Hematopoietic multipotent progenitor cell treated with erythropoietin and hydrocortisone succinate and interleukin-3 and kit ligand, for 15 days (in vitro differentiated cells): ENCODE measurements at regions not wholly inside any gene's neighbourhood (a gene's known extent, or its start where the extent isn't known, plus 50 kb on each side); places are given as distances from the start of the nearest gene placed in this dataset.

ENCODE experiments used
- DNase-seq: peaks from one replicate; pipeline ENCODE4 v3.0.0-alpha.2; 2015; ENCODE audit warnings: low spot score

DNA sequence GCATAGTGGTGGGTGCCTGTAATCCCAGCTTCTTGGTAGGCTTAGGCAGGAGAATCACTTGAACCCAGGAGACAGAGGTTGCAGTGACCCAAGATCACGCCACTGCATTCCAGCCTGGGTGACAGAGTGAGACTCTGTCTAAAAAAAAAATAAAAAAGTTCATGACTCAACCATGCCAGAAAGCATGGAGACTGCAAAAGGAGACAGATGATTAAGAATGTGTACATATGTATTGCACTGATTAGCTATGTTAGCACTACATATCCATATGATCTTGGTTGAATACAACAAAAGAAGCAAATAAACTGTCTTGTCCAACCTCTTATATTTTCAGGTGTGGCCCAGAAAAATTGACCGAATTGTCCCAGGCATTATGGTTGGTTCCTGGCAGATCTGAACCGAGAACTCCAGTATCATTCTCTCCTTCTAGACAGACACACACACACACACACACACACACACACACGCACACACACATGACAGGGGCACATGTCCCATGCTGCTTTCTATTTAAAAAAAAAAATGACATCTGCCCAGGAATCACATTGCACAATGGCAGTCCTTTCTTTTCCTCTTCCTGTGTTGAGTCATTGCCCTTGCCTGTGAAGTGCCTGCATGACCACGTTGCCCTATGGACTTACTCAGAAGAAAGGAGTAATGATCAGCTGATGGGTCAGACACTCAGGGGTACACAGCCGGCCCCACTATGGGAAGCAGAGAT is 65.6 kb downstream of the MYCN start:
- no peak for DNase-seq

DNA sequence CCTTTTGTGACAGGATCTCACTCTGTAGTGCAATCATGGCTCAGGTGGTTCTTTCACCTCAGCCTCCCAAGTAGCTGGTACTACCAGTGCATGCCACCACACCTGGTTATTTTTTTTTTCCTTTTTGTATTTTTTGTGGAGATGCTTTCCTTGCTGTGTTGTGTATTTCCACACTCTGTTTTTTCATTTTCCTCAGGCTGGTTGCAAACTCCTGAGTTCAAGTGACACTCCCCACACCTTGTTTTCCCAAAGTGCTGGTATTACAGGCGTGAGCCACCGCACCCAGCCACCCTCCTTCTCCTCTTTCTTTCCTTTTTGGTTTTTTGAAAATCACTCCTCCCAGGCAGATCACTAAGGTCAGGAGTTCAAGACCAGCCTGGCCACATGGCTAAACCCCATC is 65.0 kb downstream of the MYCN start:
- DNase-seq, result no peak

DNA sequence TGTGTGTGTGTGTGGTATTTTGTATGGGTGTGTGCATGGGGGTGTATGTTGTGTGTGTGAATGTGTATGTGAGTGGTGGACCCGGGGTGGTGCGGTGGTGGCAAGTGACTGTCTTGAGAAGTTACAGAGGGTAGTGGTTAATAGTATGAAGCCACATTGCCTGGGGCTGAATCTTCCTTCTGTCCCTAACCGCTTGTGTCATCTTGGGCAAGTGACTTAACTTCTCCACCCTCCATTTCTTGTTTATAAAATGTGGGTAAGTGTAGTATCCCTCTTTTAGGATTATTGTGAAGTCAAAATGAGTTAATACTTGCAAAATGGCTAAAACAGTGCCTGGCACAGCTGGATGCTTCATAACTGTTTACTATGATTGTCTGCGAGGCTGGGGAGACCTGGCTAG is 63.5 kb downstream of the MYCN start:
- DNase-seq, result no peak

DNA sequence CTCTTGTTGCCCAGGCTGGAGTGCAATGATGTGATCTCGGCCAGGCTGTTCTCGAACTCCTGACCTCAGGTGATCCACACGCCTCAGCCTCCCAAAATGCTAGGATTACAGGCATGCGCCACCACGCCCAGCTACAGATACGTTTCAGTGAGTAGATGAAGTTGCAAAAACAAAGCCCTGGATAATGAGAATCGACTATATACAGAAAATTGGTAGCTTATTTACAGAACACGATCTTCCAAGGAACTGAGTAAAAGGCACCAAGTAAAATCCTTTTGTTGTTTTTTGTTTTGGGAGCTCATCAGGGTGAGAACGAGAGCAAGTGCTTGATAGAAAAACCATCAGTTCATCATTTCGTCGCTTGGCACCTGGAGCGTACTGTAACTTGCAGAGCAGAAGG is 62.8 kb downstream of the MYCN start:
- no peak for DNase-seq

DNA sequence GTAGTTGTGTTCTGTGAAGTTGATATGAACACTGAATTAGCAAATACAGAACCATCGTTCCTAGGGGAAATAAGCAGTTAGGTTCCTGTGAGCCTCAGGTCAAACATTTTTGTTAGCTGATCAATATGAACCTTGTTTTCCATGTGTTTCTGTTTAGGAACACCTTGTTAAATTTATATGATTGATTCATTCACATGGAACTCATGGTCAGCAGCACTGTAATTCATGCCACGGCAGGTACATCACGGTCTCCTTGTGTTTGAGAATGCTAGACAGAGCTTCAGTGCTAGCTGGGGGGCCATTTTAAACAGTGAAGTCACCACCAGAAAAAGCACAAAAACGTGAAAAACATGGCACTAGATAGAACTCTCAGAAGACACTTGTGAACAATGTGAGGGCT is 62.2 kb downstream of the MYCN start:
- no peak for DNase-seq

DNA sequence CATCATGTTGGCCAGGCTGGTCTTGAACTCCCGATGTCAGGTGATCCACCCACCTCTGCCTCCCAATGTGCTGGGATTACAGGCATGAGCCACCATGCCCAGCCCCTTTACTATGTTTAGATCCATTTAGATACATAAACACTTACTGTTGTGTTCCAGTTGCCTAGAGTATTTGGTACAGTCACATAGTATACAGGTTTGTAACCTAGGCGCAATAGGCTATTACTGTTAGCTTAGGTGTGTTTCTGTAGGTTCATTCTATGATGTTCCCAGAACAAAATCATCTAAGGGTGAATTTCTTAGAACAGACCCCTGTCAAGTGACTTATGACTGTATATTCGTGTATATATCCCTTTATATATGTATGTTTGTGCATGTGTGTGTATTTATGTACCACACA is 61.8 kb downstream of the MYCN start:
- DNase-seq, result no peak

DNA sequence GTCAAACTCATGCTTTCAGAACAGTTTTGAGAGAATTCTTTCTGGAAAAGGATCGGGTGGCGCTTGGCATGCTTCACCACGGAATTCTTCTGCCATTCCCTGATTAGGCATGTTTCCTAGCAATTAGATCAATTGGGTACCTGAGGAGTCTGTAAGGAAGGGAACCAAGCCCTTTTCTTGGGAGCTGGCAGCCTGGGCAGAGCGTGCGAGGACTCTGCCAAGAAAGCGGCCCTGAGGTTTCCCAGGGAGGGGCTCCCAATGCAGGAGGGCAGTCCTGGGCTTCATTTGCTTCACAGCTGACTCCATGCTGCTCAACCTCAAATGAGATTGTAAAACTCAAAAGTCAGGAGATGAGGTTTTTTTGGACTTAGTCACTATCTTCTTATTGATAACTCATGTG is 60.3 kb downstream of the MYCN start:
- no peak for DNase-seq

DNA sequence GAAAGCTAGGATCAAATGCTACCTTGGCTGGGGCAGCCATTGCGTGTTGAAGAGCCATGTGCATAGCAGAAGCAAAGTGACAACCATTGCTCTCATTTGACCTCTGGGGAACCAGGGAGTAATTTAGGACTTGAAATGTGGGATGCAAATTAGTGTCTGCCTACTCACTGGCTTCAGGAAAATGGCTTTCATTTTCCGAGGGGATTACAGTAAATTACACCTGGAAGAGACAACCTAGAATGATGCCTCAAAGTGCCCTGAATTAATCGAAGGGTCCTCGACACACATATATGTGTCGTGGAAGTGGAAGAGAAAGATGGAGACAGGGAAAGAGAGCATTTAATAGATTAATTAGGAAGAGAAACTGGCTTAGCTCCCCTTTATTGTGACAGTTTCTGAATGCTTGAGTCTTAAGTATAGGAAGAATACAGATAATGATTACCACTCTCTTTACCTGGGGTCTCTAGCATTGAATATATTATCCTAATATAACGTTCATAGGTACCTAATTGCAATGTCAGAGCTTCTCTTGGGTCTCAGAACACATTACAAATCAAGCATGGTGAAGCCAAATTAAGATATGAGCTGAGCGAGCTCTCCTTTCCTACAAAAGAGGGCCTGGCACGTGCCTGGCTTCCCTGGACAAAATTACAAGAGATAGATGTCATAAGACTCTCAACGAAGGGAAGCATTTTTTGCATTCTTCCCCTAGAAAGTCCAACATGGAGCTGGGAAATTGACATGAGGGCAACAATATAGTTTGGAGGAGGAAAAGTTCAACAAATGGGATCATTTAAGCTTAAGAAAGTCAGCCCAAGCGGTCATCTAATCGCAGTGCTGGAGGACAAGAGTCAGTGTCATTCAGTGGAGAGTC is 59.5 kb downstream of the MYCN start:
- DNase-seq, result no peak

DNA sequence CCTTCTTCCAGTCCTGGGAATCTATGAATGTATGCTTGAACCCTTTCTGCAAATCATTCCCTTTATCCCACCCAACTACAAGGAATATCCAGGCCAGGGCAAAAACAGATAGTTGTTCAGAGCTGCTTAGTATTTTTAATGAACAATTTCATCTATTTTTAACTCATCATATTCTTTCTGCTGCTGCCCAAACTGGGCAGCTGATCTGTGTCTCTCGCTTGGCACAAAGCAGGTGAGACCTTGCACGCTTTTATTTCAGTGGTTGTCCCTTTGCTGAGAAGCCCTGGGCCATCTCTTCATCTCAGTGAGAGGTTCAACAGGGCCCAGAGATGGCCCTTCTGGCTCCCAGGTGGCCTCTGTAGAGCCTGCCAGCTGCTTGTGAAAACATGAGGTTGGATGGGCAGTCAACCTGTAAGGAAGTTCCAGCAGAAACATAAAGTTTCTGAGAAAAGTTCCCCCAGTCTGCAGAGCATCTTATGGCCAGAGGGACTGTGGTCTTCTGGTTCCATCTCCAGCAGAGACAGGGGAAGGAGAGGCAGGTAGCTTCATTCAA is 57.5 kb downstream of the MYCN start:
- no peak for DNase-seq

DNA sequence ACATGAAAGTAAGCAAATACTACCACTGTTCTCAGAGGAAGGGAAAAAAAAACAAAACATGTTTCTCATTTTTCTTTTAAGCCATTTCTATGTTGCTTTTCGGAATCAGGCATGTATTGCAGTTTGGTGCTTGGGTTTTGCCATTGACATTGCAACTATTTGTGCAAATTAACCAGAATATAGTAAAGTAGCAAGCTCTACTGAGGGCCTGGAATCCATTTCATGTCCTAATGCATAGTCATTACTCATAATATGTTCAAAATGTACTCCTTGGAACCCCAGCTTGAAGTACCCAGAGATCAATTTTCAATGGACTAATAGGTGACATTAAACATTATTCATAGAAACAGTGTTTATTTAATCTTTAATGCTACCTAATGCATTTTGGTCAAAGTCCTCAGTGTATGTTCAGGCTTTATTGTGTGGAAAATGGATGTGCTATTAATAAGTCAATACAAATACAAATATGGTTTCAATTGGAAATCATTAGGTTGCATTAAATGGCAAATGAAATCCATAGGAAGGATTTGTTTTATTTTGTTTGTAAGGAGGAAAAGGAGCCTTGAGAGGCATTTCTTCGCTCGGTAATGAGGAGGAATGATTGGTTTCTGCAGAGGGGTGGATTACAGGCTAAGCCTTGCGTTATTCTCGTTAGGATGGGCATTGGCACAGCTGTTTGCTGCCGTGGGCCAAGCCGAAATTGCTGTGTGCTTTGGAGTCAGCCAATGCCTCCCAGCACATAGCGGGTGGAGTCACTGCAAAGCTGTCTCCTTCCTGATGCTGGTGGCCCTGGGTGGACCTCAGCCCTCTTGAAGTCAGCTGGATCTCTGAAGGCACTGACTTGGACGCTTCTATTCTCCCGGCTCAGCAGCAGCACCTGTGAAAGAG is 56.4 kb downstream of the MYCN start:
- DNase-seq, result no peak
